GM12874 (cell line): ENCODE measurements at regions not wholly inside any gene's neighbourhood (a gene's known extent, or its start where the extent isn't known, plus 50 kb on each side); places are given as distances from the start of the nearest gene placed in this dataset.

Experiments
- CTCF ChIP-seq: IDR thresholded peaks from 2 replicates; pipeline ENCODE4 v1.5.1; 2011; ENCODE audit warnings: low read depth, mild to moderate bottlenecking, control low read depth, low read length, moderate library complexity; ENCODE audit not compliant: insufficient read depth

GRCh38 chr22:34239421-34239820 lies 319.1 kb upstream of the LARGE1 start:
- TF ChIP-seq CTCF = no peak

- no peak for TF ChIP-seq CTCF
Measured at GRCh38 chr22:34243023-34243422, 322.7 kb upstream of the LARGE1 start.

- no peak for TF ChIP-seq CTCF
Measured at GRCh38 chr22:34255042-34255441, 334.8 kb upstream of the LARGE1 start.

- no peak for TF ChIP-seq CTCF
Measured at GRCh38 chr22:34278121-34278520, 357.8 kb upstream of the LARGE1 start.

- no peak for TF ChIP-seq CTCF
Measured at GRCh38 chr22:34281738-34282137, 361.5 kb upstream of the LARGE1 start.

- no peak for TF ChIP-seq CTCF
Measured at GRCh38 chr22:34283844-34284243, 363.6 kb upstream of the LARGE1 start.

- TF ChIP-seq CTCF = no peak
Measured at GRCh38 chr22:34293324-34293723, 373.0 kb upstream of the LARGE1 start.

GRCh38 chr22:34294476-34294875 lies 374.2 kb upstream of the LARGE1 start:
- no peak for TF ChIP-seq CTCF
